ENCODE measurements at regions not wholly inside any gene's neighbourhood (a gene's known extent, or its start where the extent isn't known, plus 50 kb on each side); places are given as distances from the start of the nearest gene placed in this dataset.

DNA sequence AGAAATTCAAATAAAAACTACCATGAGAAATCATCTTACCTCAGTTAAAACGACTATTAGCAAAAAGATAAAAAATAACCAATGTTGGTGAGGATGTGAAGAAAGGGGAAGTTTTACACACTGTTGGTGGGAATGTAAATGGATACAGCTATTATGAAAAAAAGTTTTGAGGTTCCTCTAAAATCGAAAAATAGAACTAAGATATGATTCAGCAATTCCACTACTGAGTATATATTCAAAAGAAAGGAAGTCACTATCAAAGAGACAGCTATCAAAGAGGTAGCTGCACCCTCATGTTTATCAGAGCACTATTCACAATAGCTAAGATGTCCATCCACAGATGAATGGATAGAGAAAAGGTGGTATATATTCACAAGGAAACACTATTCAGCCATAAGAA lies 1888.4 kb downstream of the MAT2B start (continued):
- no peak for TF ChIP-seq ZNF543 (CRISPR knock-in tag; IDR thresholded peaks at IDR 0.05)

DNA sequence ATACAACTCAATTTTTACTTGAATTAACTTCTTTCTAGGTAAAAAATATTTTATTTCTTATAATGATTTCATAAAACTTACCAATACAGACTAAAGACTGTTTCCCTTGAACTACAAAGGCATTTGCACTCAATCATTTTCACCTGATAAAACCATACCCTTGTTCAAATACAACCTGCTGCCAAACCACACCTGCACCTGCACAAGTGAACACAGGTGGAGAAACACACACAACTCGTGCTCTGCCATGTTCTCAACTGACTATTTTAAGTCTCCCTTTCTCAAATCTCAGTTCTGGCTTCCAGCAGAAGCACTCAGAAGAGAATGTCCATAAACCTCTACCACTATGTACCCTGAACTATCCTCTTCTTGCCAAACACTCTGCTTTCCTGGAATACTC lies 1892.1 kb downstream of the MAT2B start:
- Histone ChIP-seq H3K4me3 (replicated peaks in 1 of 3; ENCODE audit: insufficient read depth in 1 of 3, low read depth in 2 of 3, low read length in 3 of 3) (no peak overlapping the region), H3K9ac (ENCODE audit: insufficient read depth, low read depth, low read length) (no peak overlapping the region), H3K27me3 (ENCODE audit: control insufficient read depth in 1 of 2, insufficient read depth in 2 of 2, low read length in 2 of 2) (no peaks in the 10 kb centered on the region), H3K4me2 (ENCODE audit: low read depth, low read length) (no peak overlapping the region), H3K27ac (ENCODE audit: extremely low read length, insufficient read depth, low read length) (no peak overlapping the region), H3K36me3 (replicated peaks in 1 of 2; ENCODE audit: control insufficient read depth in 1 of 2, insufficient read depth in 2 of 2, low read length in 2 of 2) (no peaks in the 10 kb centered on the region), H3K79me2 (ENCODE audit: insufficient read depth, low read length) (no peaks in the 10 kb centered on the region), H3K9me3 (ENCODE audit: low read length) (peaks cover 85% of the 10 kb centered on the region), H4K20me1 (ENCODE audit: insufficient read depth, low read length) (no peaks in the 10 kb centered on the region), H3K4me1 (ENCODE audit: insufficient read depth, low read length) (no peaks in the 10 kb centered on the region), H2AFZ (ENCODE audit: low read length) (no peak overlapping the region)
- FAIRE-seq = no peak
- BruUV-seq (replicated peaks) = no TSS peak
- CTCF ChIA-PET (ENCODE audit: low intra/inter-chr PET ratio, low total read pairs) = no interaction called here
- TF ChIP-seq FOXA1 (IDR thresholded peaks at IDR 0.05) (no peak), FOXA1 (CRISPR knock-in tag; IDR thresholded peaks at IDR 0.05) (no peak), RELA (CRISPR knock-in tag; IDR thresholded peaks at IDR 0.05) (no peak), ZBTB3 (CRISPR knock-in tag; IDR thresholded peaks at IDR 0.05; ENCODE audit: borderline replicate concordance, low read depth) (no peak), ATF7-NPFF (CRISPR knock-in tag; IDR thresholded peaks at IDR 0.05; ENCODE audit: low read depth) (no peak), CAMTA2 (CRISPR knock-in tag; IDR thresholded peaks at IDR 0.05; ENCODE audit: borderline replicate concordance) (no peak), EED (CRISPR knock-in tag; IDR thresholded peaks at IDR 0.05) (no peak)
- TF ChIP-seq, protein P1, sequence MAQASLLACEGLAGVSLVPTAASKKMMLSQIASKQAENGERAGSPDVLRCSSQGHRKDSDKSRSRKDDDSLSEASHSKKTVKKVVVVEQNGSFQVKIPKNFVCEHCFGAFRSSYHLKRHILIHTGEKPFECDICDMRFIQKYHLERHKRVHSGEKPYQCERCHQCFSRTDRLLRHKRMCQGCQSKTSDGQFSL (CRISPR knock-in tag; IDR thresholded peaks at IDR 0.05) = no peak
- intact Hi-C loops (cut with micrococcal nuclease; ENCODE audit: unreplicated experiment) (no loop called here), in situ Hi-C loops (cut with HindIII; ENCODE audit: extremely low pct_ligation_motif_present, low pct_unique_long_range_greater_than_20kb) (no loop called here)
- 0% methylated on average over 1 of the region's 1 CpG for whole genome bisulfite sequencing (ENCODE audit: low lambda C conversion rate)
- ATAC-seq = no peak
- DNase-seq (ENCODE audit: low spot score) = no peak
- POLR2A ChIA-PET = no interaction called here

DNA sequence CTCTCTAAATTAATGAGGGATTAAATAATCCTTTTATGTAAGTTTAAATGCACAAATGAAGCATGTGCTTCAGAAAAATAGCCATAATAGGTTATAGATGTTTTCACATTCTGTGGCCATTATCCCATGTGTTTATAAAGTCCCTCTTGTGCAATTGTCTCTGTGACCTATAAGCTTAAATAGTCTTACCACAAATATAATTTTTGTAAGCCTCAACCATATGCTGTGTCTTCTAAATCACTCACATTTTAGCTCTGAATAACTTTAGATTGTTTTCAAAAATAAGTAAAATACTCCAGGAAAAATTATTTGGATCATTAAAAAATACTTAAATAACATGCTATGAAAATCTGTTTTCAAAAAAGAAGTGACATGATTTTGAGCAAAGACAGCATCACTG lies 1894.7 kb downstream of the MAT2B start:
- H3K27ac ChIP-seq (ENCODE audit: extremely low read length, insufficient read depth, low read length) = no peak overlapping the region
- ChIA-PET CTCF (ENCODE audit: low intra/inter-chr PET ratio, low total read pairs) (no interaction called here), POLR2A (no interaction called here)
- in situ Hi-C loops (cut with HindIII; ENCODE audit: extremely low pct_ligation_motif_present, low pct_unique_long_range_greater_than_20kb) = no loop called here
- no peaks in the 10 kb centered on the region for H4K20me1 ChIP-seq (ENCODE audit: insufficient read depth, low read length)
- H3K36me3 ChIP-seq (replicated peaks in 1 of 2; ENCODE audit: control insufficient read depth in 1 of 2, insufficient read depth in 2 of 2, low read length in 2 of 2) = no peaks in the 10 kb centered on the region
- H3K79me2 ChIP-seq (ENCODE audit: insufficient read depth, low read length) = no peaks in the 10 kb centered on the region
- FAIRE-seq (no peak), DNase-seq (ENCODE audit: low spot score) (no peak), ATAC-seq (no peak)
- BruUV-seq (replicated peaks) = no TSS peak
- H3K4me1 ChIP-seq (ENCODE audit: insufficient read depth, low read length) = no peaks in the 10 kb centered on the region
- no peak overlapping the region for H3K9ac ChIP-seq (ENCODE audit: insufficient read depth, low read depth, low read length)
- no peaks in the 10 kb centered on the region for H3K27me3 ChIP-seq (ENCODE audit: control insufficient read depth in 1 of 2, insufficient read depth in 2 of 2, low read length in 2 of 2)
- peaks cover 81% of the 10 kb centered on the region for H3K9me3 ChIP-seq (ENCODE audit: low read length)
- H3K4me2 ChIP-seq (ENCODE audit: low read depth, low read length) = no peak overlapping the region
- no peak overlapping the region for H3K4me3 ChIP-seq (replicated peaks in 1 of 3; ENCODE audit: insufficient read depth in 1 of 3, low read depth in 2 of 3, low read length in 3 of 3)
- intact Hi-C loops (cut with micrococcal nuclease; ENCODE audit: unreplicated experiment) = no loop called here
- H2AFZ ChIP-seq (ENCODE audit: low read length) = no peak overlapping the region
- TF ChIP-seq, protein P2, sequence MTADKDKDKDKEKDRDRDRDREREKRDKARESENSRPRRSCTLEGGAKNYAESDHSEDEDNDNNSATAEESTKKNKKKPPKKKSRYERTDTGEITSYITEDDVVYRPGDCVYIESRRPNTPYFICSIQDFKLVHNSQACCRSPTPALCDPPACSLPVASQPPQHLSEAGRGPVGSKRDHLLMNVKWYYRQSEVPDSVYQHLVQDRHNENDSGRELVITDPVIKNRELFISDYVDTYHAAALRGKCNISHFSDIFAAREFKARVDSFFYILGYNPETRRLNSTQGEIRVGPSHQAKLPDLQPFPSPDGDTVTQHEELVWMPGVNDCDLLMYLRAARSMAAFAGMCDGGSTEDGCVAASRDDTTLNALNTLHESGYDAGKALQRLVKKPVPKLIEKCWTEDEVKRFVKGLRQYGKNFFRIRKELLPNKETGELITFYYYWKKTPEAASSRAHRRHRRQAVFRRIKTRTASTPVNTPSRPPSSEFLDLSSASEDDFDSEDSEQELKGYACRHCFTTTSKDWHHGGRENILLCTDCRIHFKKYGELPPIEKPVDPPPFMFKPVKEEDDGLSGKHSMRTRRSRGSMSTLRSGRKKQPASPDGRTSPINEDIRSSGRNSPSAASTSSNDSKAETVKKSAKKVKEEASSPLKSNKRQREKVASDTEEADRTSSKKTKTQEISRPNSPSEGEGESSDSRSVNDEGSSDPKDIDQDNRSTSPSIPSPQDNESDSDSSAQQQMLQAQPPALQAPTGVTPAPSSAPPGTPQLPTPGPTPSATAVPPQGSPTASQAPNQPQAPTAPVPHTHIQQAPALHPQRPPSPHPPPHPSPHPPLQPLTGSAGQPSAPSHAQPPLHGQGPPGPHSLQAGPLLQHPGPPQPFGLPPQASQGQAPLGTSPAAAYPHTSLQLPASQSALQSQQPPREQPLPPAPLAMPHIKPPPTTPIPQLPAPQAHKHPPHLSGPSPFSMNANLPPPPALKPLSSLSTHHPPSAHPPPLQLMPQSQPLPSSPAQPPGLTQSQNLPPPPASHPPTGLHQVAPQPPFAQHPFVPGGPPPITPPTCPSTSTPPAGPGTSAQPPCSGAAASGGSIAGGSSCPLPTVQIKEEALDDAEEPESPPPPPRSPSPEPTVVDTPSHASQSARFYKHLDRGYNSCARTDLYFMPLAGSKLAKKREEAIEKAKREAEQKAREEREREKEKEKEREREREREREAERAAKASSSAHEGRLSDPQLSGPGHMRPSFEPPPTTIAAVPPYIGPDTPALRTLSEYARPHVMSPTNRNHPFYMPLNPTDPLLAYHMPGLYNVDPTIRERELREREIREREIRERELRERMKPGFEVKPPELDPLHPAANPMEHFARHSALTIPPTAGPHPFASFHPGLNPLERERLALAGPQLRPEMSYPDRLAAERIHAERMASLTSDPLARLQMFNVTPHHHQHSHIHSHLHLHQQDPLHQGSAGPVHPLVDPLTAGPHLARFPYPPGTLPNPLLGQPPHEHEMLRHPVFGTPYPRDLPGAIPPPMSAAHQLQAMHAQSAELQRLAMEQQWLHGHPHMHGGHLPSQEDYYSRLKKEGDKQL (CRISPR knock-in tag; IDR thresholded peaks at IDR 0.05; ENCODE audit: low read depth) = no peak
- no peak for TF ChIP-seq ZNF598 (CRISPR knock-in tag; IDR thresholded peaks at IDR 0.05; ENCODE audit: borderline replicate concordance)
- TF ChIP-seq, protein P3, sequence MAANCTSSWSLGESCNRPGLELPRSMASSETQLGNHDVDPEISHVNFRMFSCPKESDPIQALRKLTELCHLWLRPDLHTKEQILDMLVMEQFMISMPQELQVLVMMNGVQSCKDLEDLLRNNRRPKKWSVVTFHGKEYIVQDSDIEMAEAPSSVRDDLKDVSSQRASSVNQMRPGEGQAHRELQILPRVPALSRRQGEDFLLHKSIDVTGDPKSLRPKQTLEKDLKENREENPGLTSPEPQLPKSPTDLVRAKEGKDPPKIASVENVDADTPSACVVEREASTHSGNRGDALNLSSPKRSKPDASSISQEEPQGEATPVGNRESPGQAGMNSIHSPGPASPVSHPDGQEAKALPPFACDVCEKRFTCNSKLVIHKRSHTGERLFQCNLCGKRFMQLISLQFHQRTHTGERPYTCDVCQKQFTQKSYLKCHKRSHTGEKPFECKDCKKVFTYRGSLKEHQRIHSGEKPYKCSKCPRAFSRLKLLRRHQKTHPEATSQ (CRISPR knock-in tag; IDR thresholded peaks at IDR 0.05; ENCODE audit: borderline replicate concordance) = no peak
